Endometrial microvascular endothelial cells (primary cell): ENCODE measurements at regions not wholly inside any gene's neighbourhood (a gene's known extent, or its start where the extent isn't known, plus 50 kb on each side); places are given as distances from the start of the nearest gene placed in this dataset.
"Not testable (repeated sequence)": the region's sequence is repeated elsewhere in the genome, so short reads cannot be mapped to it uniquely, and the experiment has no call there.

Experiments used
- in situ Hi-C: cut with HindIII; loops from 2 replicates; pipeline ENCODE4 v1.10.0; 2017; ENCODE audit warnings: low sequenced_read_pairs, low pct_unique_long_range_greater_than_20kb; ENCODE audit errors: inconsistent ontology term

DNA sequence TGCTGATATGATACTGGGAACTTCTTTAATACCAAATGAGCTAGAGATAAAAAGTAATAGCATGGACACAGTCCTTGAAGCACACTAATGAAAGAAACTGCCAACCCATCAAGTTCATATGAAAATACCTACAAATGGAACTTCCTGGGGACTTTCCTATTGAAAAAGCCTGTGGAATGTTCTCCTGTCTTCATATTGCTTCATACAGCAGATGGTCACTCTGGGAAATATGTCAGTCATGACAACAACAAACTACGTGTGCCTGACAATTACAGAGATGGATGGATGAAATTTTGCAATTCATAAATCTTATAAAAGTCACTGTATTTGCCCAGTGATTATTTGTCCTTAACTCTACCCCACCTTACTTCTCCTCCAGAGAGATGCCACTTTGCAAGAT lies 106.6 kb upstream of the COL1A2 start:
- in situ Hi-C loops, result no loop called here

DNA sequence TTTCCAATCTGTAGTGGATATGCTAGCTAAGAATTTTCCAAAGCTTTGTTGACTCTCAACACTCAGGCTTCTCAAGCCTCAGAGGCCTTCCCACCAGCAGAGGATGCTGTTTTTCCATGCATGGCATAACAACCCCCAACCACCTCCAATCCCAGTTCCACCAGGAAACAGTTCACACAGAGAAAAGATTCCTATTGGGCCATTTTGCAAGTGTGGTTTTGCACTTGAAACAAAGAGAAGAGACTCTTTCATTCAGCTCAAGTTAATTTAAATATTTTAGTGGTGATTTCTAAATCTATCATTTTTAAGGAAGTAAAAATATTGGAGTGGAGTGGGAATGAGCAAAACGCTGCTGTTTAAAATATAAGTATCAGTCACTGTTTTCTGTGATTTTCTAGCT lies 105.6 kb upstream of the COL1A2 start:
- in situ Hi-C loops, result no loop called here

DNA sequence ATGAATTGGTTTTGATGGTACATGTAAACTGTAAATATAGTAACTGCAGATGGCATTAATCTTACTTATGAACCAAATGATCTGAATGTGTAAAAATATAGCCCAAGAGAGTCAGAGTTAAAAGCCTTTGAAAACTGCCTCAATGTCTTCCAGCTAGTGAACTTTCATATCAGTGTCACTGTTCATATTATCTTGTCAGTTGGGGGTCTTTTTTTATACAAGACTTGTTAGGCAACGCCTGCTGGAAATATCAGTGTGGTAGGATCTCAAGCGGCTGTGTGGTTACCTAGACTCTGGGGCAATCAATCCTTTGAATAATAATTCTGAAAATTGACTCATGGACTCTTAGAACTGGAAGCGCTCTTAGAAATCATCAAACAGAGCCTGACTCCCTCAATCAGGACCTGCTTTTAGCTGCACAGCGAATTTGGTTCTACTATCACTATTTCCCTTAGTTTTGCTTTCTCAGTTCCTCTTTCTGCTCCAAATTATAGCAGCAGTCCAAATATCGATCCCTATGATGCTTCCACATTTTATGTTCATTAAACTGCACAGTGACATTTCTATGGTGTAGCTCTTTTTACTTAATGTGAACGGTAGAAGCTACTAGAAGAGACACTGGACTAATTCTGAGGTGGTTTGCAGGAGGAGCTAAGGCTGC lies 100.1 kb upstream of the COL1A2 start:
- in situ Hi-C loops, result no loop called here

DNA sequence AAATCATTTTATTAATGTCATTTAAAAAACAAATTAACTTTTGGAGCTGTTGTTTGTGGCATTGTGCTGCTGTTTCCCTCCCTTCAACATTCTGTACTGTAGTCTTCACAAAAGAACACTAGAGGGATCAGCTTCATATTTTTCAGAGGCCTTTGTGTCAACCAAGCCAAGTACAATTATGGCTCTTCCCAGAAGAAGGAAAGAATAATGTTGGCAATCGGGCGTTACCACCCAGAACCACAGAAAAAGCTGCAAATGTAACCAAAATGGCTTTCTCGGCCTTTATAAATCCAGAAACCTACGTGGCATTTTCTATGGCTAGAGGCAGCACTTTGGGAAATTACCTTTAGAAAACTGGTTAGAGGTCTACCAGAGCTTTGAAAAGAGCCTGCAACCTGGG lies 98.8 kb upstream of the COL1A2 start:
- in situ Hi-C loops, result no loop called here

DNA sequence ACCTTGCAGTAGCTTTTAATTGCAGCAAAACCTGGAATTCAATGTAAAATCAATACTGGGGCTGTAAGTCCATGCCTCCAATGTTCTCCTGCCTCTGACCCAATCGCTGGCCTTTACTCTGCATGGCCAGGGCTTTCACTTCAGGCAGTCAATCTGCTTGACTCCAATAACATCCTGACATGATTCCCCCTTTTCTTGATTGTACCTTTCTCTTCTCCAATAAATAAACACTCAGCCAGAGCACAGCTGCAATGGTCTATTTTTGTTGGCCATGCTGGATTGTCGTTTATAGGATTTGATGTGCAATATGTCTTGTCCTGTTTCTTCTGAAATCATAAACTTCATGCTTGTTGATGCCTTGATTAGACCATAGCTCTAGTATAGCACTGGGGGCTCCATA lies 97.8 kb upstream of the COL1A2 start:
- in situ Hi-C loops, result no loop called here

DNA sequence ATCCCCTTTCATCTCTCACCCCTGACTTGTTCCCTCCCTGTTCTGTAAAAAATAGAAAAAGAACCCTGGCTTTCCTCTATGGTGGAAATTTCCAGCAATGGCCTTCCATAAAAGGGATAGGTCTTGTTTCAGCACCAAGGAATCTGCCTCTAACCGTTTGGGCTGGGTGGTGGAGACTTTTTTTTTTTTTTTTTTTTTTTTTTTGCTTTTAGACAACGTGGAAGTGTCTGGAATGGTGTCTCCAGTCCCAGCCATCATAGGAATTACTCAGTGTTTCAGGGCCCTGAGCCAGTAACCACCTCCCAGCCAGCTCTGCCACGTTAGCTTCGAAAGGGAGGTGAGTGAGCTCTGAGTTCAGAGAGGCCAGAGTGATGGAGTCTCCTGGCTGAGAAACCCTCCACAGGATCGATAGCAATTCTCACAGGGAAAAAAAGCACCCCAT lies 97.3 kb upstream of the COL1A2 start:
- in situ Hi-C loops, result no loop called here

DNA sequence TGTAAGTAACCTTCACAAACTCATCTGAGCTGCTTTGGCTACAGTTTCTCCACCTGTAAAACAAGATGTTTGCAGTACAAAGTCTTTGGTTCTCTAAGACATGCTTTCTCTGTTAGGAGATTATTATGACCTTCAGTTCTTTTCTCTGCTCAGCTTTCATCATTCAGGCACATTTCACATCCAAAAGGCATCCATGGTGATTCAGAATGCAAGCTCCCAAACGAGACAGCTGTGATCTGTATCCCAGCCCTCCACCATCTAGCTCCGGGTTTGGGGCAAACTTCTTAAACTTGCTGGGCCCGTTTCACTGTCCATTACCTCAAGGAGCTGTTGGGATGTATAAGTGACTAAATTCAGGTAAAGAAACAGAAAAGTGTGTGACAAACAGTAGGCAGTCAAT lies 95.8 kb upstream of the COL1A2 start:
- in situ Hi-C loops, result no loop called here

DNA sequence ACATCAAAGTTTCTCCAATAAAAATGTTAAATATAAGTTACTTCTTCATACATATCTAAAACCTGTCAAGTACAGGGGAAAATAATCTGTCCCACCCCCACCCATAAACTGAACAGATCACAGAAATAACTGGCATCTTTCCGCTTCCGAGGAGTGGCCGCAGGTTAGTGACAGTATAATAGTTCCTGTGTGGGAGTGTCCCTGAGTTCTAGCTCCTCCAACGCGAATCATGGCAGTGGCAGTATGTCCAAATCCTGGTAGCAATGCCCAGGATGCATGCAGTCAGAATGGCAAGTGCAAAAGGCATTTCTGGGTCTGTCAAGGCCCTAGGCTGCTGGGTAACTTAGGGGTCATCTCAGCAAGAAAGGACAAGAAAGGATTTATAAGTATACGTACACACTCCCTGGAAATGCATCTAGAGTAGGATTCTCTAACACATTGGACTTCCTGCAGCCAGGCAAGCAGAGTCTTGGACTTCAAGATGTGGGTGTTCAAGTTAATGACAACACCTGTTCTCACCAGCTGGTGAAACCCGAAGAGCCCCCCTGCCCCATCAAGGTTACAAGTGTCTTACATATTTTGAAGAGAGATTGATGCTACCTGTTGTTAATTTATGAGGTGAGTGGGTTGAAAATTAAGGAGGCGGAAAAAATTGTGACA lies 94.4 kb upstream of the COL1A2 start:
- in situ Hi-C loops, result no loop called here

DNA sequence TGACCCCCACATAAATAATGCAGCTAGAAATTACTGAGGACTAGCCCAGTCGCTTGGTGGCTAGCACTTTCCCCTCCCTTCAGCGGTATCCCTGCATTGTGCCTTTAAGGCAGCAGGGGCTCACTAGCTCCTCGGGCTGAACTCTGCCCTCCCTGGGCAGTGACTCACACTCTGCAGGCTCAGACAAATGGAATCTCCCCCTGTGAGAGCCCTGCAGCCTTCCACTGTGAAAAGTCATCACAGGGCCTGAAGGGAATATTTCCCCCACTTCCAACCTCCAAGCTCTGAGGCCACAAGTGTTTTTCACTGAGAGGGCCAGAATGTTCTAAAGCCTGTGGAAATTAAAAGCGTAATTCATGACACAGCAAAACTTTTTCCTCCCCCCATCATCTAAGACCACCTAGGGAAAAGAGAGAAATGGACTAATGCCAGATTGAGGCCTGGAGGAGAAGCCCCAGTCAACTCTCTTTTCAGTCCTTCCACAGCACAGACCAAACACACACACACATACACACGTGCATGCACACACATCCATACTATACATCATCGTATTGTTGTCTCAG lies 93.6 kb upstream of the COL1A2 start:
- in situ Hi-C loops, result no loop called here

DNA sequence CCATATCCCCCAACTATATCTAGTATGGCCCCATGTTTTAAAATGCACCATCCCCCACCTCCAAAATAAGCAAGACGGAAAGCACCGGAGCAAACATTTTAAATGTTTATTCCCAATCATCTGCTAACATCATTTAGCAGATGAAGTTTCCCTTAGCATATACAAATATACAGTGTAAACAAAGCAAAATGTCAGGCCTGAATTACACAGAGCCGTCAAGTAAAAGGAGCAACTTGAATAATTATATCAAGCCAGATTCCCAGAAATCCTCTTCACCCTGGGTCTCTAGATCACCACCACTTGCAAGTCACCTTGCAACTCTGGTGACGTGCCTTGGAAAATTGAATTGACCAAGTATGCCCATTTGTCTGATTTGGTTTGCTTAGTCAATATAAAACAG lies 91.6 kb upstream of the COL1A2 start:
- in situ Hi-C loops, result no loop called here

DNA sequence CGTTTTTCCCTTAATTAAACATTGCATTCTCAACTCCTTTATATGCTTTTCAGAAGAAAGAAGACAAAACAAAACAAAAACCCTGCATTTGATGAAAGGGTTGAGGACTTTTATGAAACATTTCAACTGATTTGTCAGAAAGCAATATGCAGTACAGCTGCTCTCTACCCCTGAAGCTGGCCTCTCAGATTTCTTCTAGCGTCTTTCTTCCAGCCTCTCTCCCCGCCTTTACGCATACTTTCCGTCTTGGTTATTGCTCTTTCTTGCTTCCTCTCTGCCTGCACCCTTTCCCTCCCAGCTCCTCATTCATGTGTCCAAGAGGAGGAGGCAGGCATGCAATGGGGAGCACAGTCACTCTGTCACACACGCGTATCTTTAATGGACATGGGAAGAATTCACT lies 91.0 kb upstream of the COL1A2 start:
- in situ Hi-C loops, result no loop called here

DNA sequence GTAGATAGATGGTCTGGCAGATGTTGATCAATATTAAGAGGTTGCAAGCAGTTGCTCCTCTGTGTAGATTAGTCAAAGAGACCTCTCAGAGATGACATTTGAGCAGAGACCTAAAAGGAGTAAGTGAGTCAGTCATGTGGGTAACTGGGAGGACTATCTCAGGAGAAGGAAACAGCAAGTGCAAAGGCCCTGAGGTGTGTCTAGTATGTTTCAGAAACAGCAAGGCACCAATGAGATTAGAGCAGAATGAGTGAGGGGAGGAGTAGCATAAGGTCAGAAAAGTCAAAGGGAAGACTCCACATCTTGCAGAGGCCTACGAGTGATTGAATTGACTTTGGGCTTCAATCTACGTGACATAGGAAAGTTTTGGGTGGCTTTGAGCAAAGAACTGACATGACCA lies 89.8 kb upstream of the COL1A2 start:
- in situ Hi-C loops, result no loop called here

DNA sequence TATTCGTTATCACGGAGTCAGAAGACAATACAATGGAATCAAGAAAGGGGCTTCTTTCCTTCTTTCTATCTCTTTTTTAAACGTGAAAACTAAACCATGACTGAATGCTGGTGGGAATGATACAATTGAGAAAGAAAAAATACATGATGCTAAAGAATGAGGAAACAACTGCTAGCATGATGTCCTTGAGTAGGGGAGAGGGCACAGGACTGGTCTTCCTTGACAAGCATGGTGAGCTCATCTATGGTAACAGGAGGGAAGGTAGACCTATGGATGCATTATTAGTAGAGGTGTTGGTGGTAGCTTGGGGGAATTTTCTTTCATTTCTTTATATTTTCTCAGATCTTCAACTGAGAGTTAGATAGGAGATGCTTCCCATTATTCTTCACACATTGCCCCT lies 88.9 kb upstream of the COL1A2 start:
- in situ Hi-C loops, result no loop called here

DNA sequence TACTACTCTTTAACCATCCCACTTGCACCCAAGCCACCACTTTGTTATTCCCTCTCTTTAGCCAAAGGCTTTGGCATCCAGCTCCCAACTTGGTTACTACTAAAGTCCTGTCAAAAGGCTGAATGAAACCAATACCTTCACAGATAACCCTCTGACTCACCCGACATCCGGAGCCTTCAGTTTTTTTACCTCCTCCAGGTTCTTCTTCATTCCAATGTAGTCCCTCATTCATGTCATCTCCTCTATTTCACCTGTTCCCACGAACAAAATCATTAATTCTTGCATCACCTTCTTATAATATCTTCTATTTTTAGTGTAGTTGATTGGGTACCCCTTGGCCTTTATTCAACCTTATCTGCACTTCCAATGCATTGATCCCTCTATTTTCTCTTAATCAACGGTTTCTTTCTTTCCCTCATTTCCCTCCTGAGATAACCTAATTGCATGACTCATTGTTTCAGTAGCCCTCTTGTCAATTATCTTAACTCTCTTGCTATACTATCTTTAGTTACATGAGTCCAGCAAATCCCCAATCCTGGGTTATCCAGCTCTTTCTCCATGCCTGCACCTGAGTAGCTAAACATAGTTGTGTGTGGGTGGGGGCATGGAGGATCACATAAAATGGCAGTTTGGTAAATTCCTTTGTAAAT lies 87.2 kb upstream of the COL1A2 start:
- in situ Hi-C loops, result no loop called here

DNA sequence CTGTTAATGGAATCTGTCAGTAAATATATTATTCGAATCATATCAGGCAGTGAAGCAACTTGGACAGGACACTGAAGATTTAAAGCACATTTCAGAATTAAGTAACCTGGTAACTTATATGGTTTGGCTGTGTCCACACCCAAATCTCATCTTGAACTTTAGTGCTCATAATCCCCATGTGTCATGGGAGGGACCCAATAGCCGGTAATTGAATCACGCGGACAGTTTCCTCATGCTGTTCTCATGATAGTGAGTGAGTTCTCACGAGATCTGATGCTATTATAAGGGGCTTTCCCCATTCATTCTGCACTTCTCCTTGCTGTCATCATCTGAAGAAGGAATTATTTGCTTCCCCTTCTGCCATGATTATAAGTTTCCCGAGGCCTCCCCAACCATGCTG lies 83.2 kb upstream of the COL1A2 start:
- in situ Hi-C loops, result no loop called here

DNA sequence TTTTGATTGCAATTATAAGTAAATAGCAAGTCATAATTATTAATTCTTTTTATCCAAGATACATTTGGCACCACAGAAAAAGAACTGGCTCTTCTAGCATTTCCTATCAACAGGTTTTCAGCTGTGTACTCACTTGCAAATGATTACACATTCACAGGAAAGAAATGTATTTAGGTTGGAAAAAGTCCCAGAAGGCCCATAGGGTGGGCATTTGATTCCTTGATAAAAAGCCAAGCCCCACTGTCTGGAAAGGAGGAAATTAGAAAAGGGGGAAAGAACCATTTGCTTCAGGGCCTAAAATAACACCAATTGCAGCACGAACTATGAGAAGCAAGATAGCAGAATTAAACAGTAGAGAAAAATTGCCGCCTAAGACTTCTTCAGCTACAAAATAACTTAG lies 80.8 kb upstream of the COL1A2 start:
- in situ Hi-C loops, result no loop called here

DNA sequence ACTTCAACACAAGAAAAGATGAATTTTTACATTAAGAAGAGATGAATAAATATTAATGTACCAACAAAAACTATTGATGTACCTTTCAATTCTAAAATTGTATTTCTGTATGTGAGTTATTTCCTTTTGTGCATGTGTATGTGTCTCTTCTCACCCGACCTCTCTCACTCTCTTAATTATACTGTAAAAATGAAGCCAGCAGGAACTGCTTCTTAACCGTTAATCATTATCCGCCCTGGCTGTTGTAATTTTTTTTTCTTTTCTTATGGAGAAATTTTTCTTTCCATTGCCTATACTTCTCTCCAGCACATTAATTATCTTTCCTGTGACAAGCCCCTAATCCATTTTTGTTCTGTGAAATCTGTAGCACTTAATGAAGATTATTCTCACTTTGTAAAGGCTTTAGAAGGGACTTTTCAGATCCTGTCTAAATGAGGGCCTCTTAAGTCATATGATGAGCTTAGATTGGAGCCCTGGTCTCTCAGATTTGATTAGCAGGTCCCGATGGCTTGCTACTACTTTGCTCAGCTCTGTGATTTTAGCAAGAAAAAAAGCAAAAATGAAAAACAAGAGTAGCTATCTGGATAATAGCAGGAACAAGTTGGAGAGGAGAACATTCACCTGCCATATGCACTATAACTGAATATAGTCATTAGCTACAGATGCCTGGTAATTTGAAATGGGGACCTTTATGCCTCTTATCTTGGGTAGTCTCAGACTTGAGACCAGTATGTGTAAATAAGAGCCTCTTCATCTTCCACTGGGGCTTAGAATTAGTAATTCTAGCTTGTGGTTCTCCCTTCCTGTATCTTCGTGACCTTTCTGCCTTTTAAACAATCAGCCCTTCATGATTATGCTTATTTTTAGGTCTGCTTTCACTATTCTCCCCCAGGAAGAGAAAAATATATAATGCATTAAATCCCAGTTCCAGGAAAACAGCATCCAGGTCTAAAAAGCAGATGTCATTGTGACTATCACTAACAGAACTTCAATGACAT lies 80.0 kb upstream of the COL1A2 start:
- in situ Hi-C loops, result no loop called here

DNA sequence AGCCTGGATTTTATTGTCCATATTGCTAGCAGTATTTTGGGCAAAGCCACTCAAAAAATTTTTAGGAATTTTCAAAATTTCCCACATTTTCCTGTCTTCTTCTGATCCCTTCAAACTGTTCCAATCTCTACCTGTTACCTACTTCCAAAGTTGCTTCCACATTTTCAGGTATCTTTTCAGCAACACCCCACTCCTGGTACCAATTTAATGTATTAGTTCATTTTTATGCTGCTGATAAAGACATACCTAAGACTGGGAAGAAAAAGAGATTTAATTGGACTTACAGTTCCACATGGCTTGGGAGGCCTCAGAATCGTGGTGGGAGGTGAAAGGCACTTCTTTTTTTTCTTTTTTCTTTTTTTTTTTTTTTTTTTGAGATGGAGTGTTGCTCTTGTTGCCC lies 73.6 kb upstream of the COL1A2 start:
- in situ Hi-C loops, result not testable (repeated sequence)

DNA sequence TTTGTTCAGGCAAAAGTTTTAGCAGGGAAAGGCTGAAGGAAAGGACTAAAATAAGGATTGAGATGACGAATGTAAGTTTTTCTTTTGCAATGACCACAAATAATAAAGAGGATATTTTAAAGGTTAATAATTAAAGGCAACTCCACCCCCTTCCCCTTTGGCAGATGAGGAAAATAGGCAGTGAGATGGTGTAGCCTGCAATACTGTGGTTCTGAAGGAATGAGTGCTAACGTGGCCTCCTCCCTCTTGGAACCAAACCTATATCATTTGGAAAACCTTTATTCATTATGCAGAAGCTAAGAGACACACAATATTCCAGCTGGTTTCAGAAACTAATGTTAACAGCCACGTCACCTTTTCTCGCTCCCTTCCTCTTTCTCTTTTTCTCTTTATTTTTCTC lies 70.9 kb upstream of the COL1A2 start:
- in situ Hi-C loops, result no loop called here
